Astrocyte (in vitro differentiated cells and primary cell): ENCODE measurements at regions not wholly inside any gene's neighbourhood (a gene's known extent, or its start where the extent isn't known, plus 50 kb on each side); places are given as distances from the start of the nearest gene placed in this dataset.

Source experiments
- CTCF ChIP-seq: IDR thresholded peaks from 2 replicates; pipeline ENCODE4 v1.5.1; 2011; ENCODE audit warnings: low read depth, mild to moderate bottlenecking, inconsistent platforms, low read length, moderate library complexity; ENCODE audit not compliant: insufficient read depth
- EZH2 ChIP-seq: IDR thresholded peaks from 2 replicates; pipeline ENCODE4 v1.6.1; 2012; ENCODE audit warnings: mild to moderate bottlenecking, low read length, inconsistent platforms; ENCODE audit not compliant: insufficient read depth

GRCh38 chr4:147137280-147137679 lies 191.6 kb upstream of the TTC29 start:
- TF ChIP-seq CTCF = no peak
- no peak for TF ChIP-seq EZH2
